Right lobe of liver (tissue), 6 donors: ENCODE measurements at regions not wholly inside any gene's neighbourhood (a gene's known extent, or its start where the extent isn't known, plus 50 kb on each side); places are given as distances from the start of the nearest gene placed in this dataset.

Experiments
- ATAC-seq, 4 donors: fragments of 200-7000 bp; cut with Tn5 transposase; one replicate each; pipeline ENCODE4 v1.9.1; 2020; ENCODE audit warnings: mild to moderate bottlenecking in 4 of 4, moderate library complexity in 4 of 4
- DNase-seq, 3 donors: peaks; one replicate each; pipeline ENCODE4 v3.0.0-alpha.2; 2020
- H3K27ac ChIP-seq, 3 donors: fragments of 200-600 bp; one replicate each; pipeline ENCODE4 v1.8.0; 2022
- H3K27me3 ChIP-seq, 2 donors: fragments of 200-600 bp; one replicate each; pipeline ENCODE4 v1.8.0; 2022
- H3K36me3 ChIP-seq, 4 donors: fragments of 200-600 bp; sonication (generic) in 1 of 4; one replicate each; pipeline versions ENCODE4 v1.5.1 to v1.8.0; 2017 to 2022; ENCODE audit warnings: control low read depth in 1 of 4
- H3K4me1 ChIP-seq, 4 donors: fragments of 200-600 bp; sonication (generic) in 1 of 4; one replicate each; pipeline versions ENCODE4 v1.5.1 to v1.8.0; 2017 to 2022; ENCODE audit warnings: control low read depth in 1 of 4
- H3K4me3 ChIP-seq, 3 donors: fragments of 200-600 bp; one replicate each; pipeline ENCODE4 v1.8.0; 2022
- H3K9me3 ChIP-seq, 4 donors: fragments of 200-600 bp; sonication (generic) in 1 of 4; one replicate each; pipeline versions ENCODE4 v1.5.1 to v1.8.0; 2017 to 2022; ENCODE audit warnings: control low read depth in 1 of 4
- CTCF ChIP-seq, 4 donors: fragments of 200-600 bp in 3 of 4; fragments of 450-650 bp in 1 of 4; IDR thresholded peaks; one replicate each; pipeline versions ENCODE4 v1.5.1 to v1.8.0; 2016 to 2022; ENCODE audit warnings: antibody characterized with exemption in 4 of 4, mild to moderate bottlenecking in 2 of 4
- POLR2A ChIP-seq: fragments of 450-650 bp; IDR thresholded peaks from one replicate; pipeline ENCODE4 v1.6.1; 2017; ENCODE audit warnings: antibody characterized with exemption, mild to moderate bottlenecking
- WGBS: methylation state at CpG from one replicate; pipeline ENCODE4 v1.1.6; 2018; ENCODE audit warnings: low coverage, low lambda C conversion rate; ENCODE audit not compliant: insufficient coverage; ENCODE audit errors: missing lambda C conversion rate; 5-methylcytosine and 5-hydroxymethylcytosine counted together
- intact Hi-C, 2 donors: fragments of 100-400 bp; cut with DNase I; formaldehyde crosslinking; loops; one replicate each; pipeline versions ENCODE4 v1.11.2 to v1.14.1; 2022
- donor health status: DM: no; HTN: yes; CAD: no.
- donor health status: DM: no; HTN: no; CAD: no.
- donor health status: DM: no; HTN: no; CAD: no.
- donor health status: DM: no; HTN: yes; CAD: no.
- donor health status: DM: no; HTN: yes; CAD: no.

- DNase-seq (no peak), ATAC-seq (no peak)
- Histone ChIP-seq H3K27ac (no peak overlapping the region), H3K27me3 (no peaks in the 10 kb centered on the region), H3K4me1 (no peaks in the 10 kb centered on the region), H3K9me3 (no peaks in the 10 kb centered on the region), H3K36me3 (no peaks in the 10 kb centered on the region), H3K4me3 (no peak overlapping the region)
- intact Hi-C loops = no loop called here
- TF ChIP-seq CTCF (IDR thresholded peaks at IDR 0.05) (no peak), POLR2A (no peak)
- 31% methylated on average over 4 of the region's 4 CpGs for WGBS
Observed at GRCh38 chr2:147094077-147094476, 750.8 kb upstream of the ACVR2A start.

GRCh38 chr2:147092266-147092665 is 752.6 kb upstream of the ACVR2A start:
- WGBS = 84% methylated on average over 3 of the region's 4 CpGs
- TF ChIP-seq POLR2A (no peak), CTCF (IDR thresholded peaks at IDR 0.05) (no peak)

GRCh38 chr2:147091448-147091847 is 753.4 kb upstream of the ACVR2A start:
- Histone ChIP-seq H3K27ac (no peak overlapping the region), H3K4me1 (peaks cover 0 to 4% (median 0%) of the 10 kb centered on the region in 4 donors), H3K9me3 (no peaks in the 10 kb centered on the region), H3K27me3 (no peaks in the 10 kb centered on the region), H3K36me3 (no peaks in the 10 kb centered on the region), H3K4me3 (no peak overlapping the region)
- DNase-seq = no peak
- no peak for TF ChIP-seq CTCF (IDR thresholded peaks at IDR 0.05)
- TF ChIP-seq POLR2A = no peak
- no peak for ATAC-seq
- 0% methylated on average over 1 of the region's 1 CpG for WGBS
- intact Hi-C loops = no loop called here

More at GRCh38 chr2:147092266-147092665, 752.6 kb upstream of the ACVR2A start:
- intact Hi-C loops = no loop called here
- Histone ChIP-seq H3K9me3 (no peaks in the 10 kb centered on the region), H3K27ac (no peak overlapping the region), H3K4me3 (no peak overlapping the region), H3K4me1 (no peaks in the 10 kb centered on the region), H3K36me3 (no peaks in the 10 kb centered on the region), H3K27me3 (no peaks in the 10 kb centered on the region)
- no peak for DNase-seq
- ATAC-seq = no peak

GRCh38 chr2:147088871-147089270 is 756.0 kb upstream of the ACVR2A start:
- ATAC-seq (no peak), DNase-seq (no peak)
- H3K9me3 ChIP-seq = no peaks in the 10 kb centered on the region
- no peak overlapping the region for H3K4me3 ChIP-seq
- peaks cover 0 to 5% (median 0%) of the 10 kb centered on the region in 4 donors for H3K4me1 ChIP-seq
- no peak overlapping the region for H3K27ac ChIP-seq
- 43% methylated on average over 2 of the region's 2 CpGs for WGBS
- H3K36me3 ChIP-seq = no peaks in the 10 kb centered on the region
- H3K27me3 ChIP-seq = no peaks in the 10 kb centered on the region
- no peak for TF ChIP-seq POLR2A
- TF ChIP-seq CTCF (IDR thresholded peaks at IDR 0.05) = no peak
- intact Hi-C loops = no loop called here

GRCh38 chr2:147086715-147087114 is 758.1 kb upstream of the ACVR2A start:
- no peak for TF ChIP-seq CTCF (IDR thresholded peaks at IDR 0.05)
- TF ChIP-seq POLR2A = no peak
- no peak overlapping the region for H3K4me3 ChIP-seq
- H3K36me3 ChIP-seq = no peaks in the 10 kb centered on the region
- no peaks in the 10 kb centered on the region for H3K9me3 ChIP-seq
- intact Hi-C loops = no loop called here
- H3K27ac ChIP-seq = no peak overlapping the region
- H3K27me3 ChIP-seq = no peaks in the 10 kb centered on the region
- WGBS = 47% methylated on average over 2 of the region's 2 CpGs
- DNase-seq (no peak), ATAC-seq (peak in 3 of 4 donors; percentile 24 to 58 (median 52))
- H3K4me1 ChIP-seq = peaks cover 0 to 14% (median 0%) of the 10 kb centered on the region in 4 donors
